SK-N-SH treated with all-trans-retinoic acid at 6 μM for 48 hours (cell line): ENCODE measurements at regions not wholly inside any gene's neighbourhood (a gene's known extent, or its start where the extent isn't known, plus 50 kb on each side); places are given as distances from the start of the nearest gene placed in this dataset.

Experiments used
- ARNTL ChIP-seq: fragments of 450-650 bp; formaldehyde crosslinking; IDR thresholded peaks from 2 replicates; pipeline ENCODE4 v1.5.0; 2020; ENCODE audit warnings: low read depth, mild to moderate bottlenecking, moderate library complexity, borderline replicate concordance
- GLIS3 ChIP-seq: fragments of 250-450 bp; sonication (Bioruptor Pico); IDR thresholded peaks from 2 replicates; pipeline ENCODE4 v1.5.0; 2020; ENCODE audit warnings: mild to moderate bottlenecking, moderate library complexity
- PPARA ChIP-seq: fragments of 250-450 bp; sonication (Bioruptor Pico); IDR thresholded peaks from 2 replicates; pipeline ENCODE4 v1.5.0; 2020; ENCODE audit warnings: mild to moderate bottlenecking, borderline replicate concordance
- RARB ChIP-seq: fragments of 250-450 bp; sonication (Bioruptor Pico); IDR thresholded peaks from 2 replicates; pipeline ENCODE4 v1.8.0; 2021; ENCODE audit warnings: mild to moderate bottlenecking, moderate library complexity
- SNAI2 ChIP-seq: fragments of 250-450 bp; sonication (Bioruptor Pico); IDR thresholded peaks from 2 replicates; pipeline ENCODE4 v1.5.0; 2020; ENCODE audit warnings: mild to moderate bottlenecking, moderate library complexity
- TCF4 ChIP-seq: fragments of 250-450 bp; sonication (Bioruptor Pico); IDR thresholded peaks from 2 replicates; pipeline ENCODE4 v1.8.0; 2021; ENCODE audit warnings: mild to moderate bottlenecking, moderate library complexity, borderline replicate concordance
- ZC3H10 ChIP-seq: fragments of 250-450 bp; sonication (Bioruptor Pico); IDR thresholded peaks from 2 replicates; pipeline ENCODE4 v1.5.1; 2021; ENCODE audit warnings: mild to moderate bottlenecking, moderate library complexity
- ZFP3 ChIP-seq: fragments of 250-450 bp; sonication (Bioruptor Pico); IDR thresholded peaks from 2 replicates; pipeline ENCODE4 v1.5.0; 2020; ENCODE audit warnings: mild to moderate bottlenecking, moderate library complexity
- ZFP30 ChIP-seq: fragments of 450-650 bp; formaldehyde crosslinking; IDR thresholded peaks from 2 replicates; pipeline ENCODE4 v1.5.0; 2022; ENCODE audit warnings: mild to moderate bottlenecking, moderate library complexity
- ZNF565 ChIP-seq: fragments of 450-650 bp; formaldehyde crosslinking; conservative IDR thresholded peaks from 2 replicates; pipeline ENCODE4 v1.5.0; 2020; ENCODE audit warnings: low read depth, mild to moderate bottlenecking, moderate library complexity
- ZNF8 ChIP-seq: fragments of 450-650 bp; formaldehyde crosslinking; IDR thresholded peaks from 2 replicates; pipeline ENCODE4 v1.5.0; 2020; ENCODE audit warnings: mild to moderate bottlenecking, moderate library complexity
- TF ChIP-seq, protein P1 (sequence below): fragments of 250-450 bp; sonication (Bioruptor Pico); IDR thresholded peaks from 2 replicates; pipeline ENCODE4 v1.8.0; 2020; ENCODE audit warnings: mild to moderate bottlenecking, moderate library complexity, borderline replicate concordance
- TF ChIP-seq, protein P2 (sequence below): fragments of 250-450 bp; sonication (Bioruptor Pico); IDR thresholded peaks from 2 replicates; pipeline ENCODE4 v1.5.0; 2020; ENCODE audit warnings: mild to moderate bottlenecking, moderate library complexity
- TF ChIP-seq, protein P3 (sequence below): fragments of 250-450 bp; sonication (Bioruptor Pico); IDR thresholded peaks from 2 replicates; pipeline ENCODE4 v1.5.1; 2020; ENCODE audit warnings: low read depth, mild to moderate bottlenecking, moderate library complexity

DNA sequence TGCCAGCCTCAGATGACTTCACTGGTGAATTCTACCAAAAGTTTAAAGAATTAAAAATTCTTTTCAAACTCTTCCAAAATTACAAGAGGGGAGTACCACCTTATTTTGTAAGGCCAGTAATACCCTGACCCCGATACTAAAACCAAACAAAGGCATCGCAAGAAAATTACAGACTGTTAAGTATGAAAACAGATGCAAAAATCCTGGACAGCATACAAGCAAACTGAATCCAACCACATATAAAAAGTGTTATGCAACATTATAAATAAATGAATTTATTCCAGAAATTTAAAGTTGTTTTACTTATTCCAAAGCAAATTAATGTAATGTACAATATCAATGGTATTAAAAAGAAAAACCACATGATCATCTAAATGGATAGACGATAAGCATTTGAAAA, 873.6 kb upstream of the GJE1 start:
- no peak for TF ChIP-seq ZFP3 (CRISPR knock-in tag)
- TF ChIP-seq, protein P1, sequence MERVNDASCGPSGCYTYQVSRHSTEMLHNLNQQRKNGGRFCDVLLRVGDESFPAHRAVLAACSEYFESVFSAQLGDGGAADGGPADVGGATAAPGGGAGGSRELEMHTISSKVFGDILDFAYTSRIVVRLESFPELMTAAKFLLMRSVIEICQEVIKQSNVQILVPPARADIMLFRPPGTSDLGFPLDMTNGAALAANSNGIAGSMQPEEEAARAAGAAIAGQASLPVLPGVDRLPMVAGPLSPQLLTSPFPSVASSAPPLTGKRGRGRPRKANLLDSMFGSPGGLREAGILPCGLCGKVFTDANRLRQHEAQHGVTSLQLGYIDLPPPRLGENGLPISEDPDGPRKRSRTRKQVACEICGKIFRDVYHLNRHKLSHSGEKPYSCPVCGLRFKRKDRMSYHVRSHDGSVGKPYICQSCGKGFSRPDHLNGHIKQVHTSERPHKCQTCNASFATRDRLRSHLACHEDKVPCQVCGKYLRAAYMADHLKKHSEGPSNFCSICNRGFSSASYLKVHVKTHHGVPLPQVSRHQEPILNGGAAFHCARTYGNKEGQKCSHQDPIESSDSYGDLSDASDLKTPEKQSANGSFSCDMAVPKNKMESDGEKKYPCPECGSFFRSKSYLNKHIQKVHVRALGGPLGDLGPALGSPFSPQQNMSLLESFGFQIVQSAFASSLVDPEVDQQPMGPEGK (CRISPR knock-in tag) = no peak
- TF ChIP-seq GLIS3 (CRISPR knock-in tag) = no peak
- TF ChIP-seq TCF4 (CRISPR knock-in tag) = no peak
- no peak for TF ChIP-seq ZFP30 (CRISPR knock-in tag)
- TF ChIP-seq RARB (CRISPR knock-in tag) = no peak
- no peak for TF ChIP-seq ZC3H10 (CRISPR knock-in tag)
- TF ChIP-seq, protein P2, sequence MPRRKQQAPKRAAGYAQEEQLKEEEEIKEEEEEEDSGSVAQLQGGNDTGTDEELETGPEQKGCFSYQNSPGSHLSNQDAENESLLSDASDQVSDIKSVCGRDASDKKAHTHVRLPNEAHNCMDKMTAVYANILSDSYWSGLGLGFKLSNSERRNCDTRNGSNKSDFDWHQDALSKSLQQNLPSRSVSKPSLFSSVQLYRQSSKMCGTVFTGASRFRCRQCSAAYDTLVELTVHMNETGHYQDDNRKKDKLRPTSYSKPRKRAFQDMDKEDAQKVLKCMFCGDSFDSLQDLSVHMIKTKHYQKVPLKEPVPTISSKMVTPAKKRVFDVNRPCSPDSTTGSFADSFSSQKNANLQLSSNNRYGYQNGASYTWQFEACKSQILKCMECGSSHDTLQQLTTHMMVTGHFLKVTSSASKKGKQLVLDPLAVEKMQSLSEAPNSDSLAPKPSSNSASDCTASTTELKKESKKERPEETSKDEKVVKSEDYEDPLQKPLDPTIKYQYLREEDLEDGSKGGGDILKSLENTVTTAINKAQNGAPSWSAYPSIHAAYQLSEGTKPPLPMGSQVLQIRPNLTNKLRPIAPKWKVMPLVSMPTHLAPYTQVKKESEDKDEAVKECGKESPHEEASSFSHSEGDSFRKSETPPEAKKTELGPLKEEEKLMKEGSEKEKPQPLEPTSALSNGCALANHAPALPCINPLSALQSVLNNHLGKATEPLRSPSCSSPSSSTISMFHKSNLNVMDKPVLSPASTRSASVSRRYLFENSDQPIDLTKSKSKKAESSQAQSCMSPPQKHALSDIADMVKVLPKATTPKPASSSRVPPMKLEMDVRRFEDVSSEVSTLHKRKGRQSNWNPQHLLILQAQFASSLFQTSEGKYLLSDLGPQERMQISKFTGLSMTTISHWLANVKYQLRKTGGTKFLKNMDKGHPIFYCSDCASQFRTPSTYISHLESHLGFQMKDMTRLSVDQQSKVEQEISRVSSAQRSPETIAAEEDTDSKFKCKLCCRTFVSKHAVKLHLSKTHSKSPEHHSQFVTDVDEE (CRISPR knock-in tag) = no peak
- no peak for TF ChIP-seq ZNF8 (CRISPR knock-in tag)
- TF ChIP-seq SNAI2 (CRISPR knock-in tag) = no peak
- TF ChIP-seq PPARA (CRISPR knock-in tag) = no peak
- TF ChIP-seq, protein P3, sequence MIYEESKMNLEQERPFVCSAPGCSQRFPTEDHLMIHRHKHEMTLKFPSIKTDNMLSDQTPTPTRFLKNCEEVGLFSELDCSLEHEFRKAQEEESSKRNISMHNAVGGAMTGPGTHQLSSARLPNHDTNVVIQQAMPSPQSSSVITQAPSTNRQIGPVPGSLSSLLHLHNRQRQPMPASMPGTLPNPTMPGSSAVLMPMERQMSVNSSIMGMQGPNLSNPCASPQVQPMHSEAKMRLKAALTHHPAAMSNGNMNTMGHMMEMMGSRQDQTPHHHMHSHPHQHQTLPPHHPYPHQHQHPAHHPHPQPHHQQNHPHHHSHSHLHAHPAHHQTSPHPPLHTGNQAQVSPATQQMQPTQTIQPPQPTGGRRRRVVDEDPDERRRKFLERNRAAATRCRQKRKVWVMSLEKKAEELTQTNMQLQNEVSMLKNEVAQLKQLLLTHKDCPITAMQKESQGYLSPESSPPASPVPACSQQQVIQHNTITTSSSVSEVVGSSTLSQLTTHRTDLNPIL (CRISPR knock-in tag) = no peak
- no peak for TF ChIP-seq ARNTL (CRISPR knock-in tag)
- TF ChIP-seq ZNF565 (CRISPR knock-in tag) = no peak
